T-cell (primary cell): ENCODE measurements at regions not wholly inside any gene's neighbourhood (a gene's known extent, or its start where the extent isn't known, plus 50 kb on each side); places are given as distances from the start of the nearest gene placed in this dataset.

Experiments
- ATAC-seq, 4 experiments: fragments of 200-7000 bp in 3 of 4; fragments of 150-1000 bp in 1 of 4; cut with Tn5 transposase; replicated peaks in 1 of 4; 1 replicate in 3 of 4; 2 replicates in 1 of 4; pipeline ENCODE4 v1.10.0; 2021; ENCODE audit warnings: moderate library complexity in 3 of 4, mild to moderate bottlenecking in 2 of 4, moderate number of reproducible peaks in 1 of 4
- CTCF ChIA-PET, 2 donors: fragments of 300-600 bp; sonication (Branson Sonifier 250); formaldehyde crosslinking; loops; one replicate each; lab custom pipeline; 2022; ENCODE audit warnings: antibody characterized with exemption in 2 of 2; lab: Charles Lee
- POLR2A ChIA-PET, 2 donors: fragments of 300-600 bp; sonication (Branson Sonifier 250); formaldehyde crosslinking; loops; one replicate each; lab custom pipeline; 2022; ENCODE audit warnings: antibody characterized with exemption in 2 of 2; lab: Charles Lee
- DNase-seq, 35 experiments: peaks; one replicate each; pipeline versions ENCODE4 v3.0.0 to v3.0.0-alpha.2; 2013 to 2023
- H3K27ac ChIP-seq: one replicate; pipeline ENCODE4 v1.5.1; 2013; ENCODE audit warnings: low read length
- H3K27me3 ChIP-seq, 2 experiments: replicated peaks in 1 of 2; 1 replicate in 1 of 2; 2 replicates in 1 of 2; pipeline versions ENCODE4 v1.6.1 to v1.7.0; 2013; ENCODE audit warnings: low read length in 1 of 2, mixed read lengths in 1 of 2; ENCODE audit not compliant: control insufficient read depth in 2 of 2, insufficient read depth in 2 of 2; ENCODE audit errors: extremely low read depth in 1 of 2
- H3K36me3 ChIP-seq, 2 donors: 1 replicate in 1 of 2; 2 replicates in 1 of 2; pipeline versions ENCODE4 v1.6.1 to v1.7.0; 2013; ENCODE audit warnings: low read length in 1 of 2; ENCODE audit not compliant: control insufficient read depth in 2 of 2, insufficient read depth in 1 of 2; ENCODE audit errors: extremely low read depth in 1 of 2
- H3K4me1 ChIP-seq, 2 experiments: 1 replicate in 1 of 2; 2 replicates in 1 of 2; pipeline versions ENCODE4 v1.6.1 to v1.7.0; 2013; ENCODE audit warnings: low read length in 2 of 2, mixed read lengths in 1 of 2; ENCODE audit not compliant: insufficient read depth in 2 of 2, control insufficient read depth in 1 of 2; ENCODE audit errors: extremely low read depth in 1 of 2
- H3K4me3 ChIP-seq, 2 donors: 1 replicate in 1 of 2; 2 replicates in 1 of 2; pipeline versions ENCODE4 v1.5.1 to v1.7.0; 2013; ENCODE audit warnings: mild to moderate bottlenecking in 2 of 2, low read length in 1 of 2, moderate library complexity in 1 of 2; ENCODE audit not compliant: control insufficient read depth in 1 of 2; ENCODE audit errors: extremely low read depth in 1 of 2
- H3K9me3 ChIP-seq: 2 replicates; pipeline ENCODE4 v1.7.0; 2013
- H3K27ac Mint-ChIP-seq, 2 donors: one replicate each; pipeline ENCODE4 v1.8.0; 2020 to 2021; ENCODE audit warnings: mild to moderate bottlenecking in 2 of 2, mixed read lengths in 2 of 2
- H3K27me3 Mint-ChIP-seq, 2 donors: one replicate each; pipeline ENCODE4 v1.8.0; 2021 to 2022; ENCODE audit warnings: mixed read lengths in 2 of 2
- H3K36me3 Mint-ChIP-seq: one replicate; pipeline ENCODE4 v1.8.0; 2021; ENCODE audit warnings: mixed read lengths
- H3K4me1 Mint-ChIP-seq, 3 donors: one replicate each; pipeline ENCODE4 v1.8.0; 2020 to 2022; ENCODE audit warnings: mixed read lengths in 3 of 3, mild to moderate bottlenecking in 1 of 3
- H3K4me3 Mint-ChIP-seq, 3 donors: one replicate each; pipeline ENCODE4 v1.8.0; 2020 to 2022; ENCODE audit warnings: mild to moderate bottlenecking in 3 of 3, mixed read lengths in 3 of 3, moderate library complexity in 3 of 3
- H3K9me3 Mint-ChIP-seq, 3 donors: one replicate each; pipeline ENCODE4 v1.8.0; 2020 to 2022; ENCODE audit warnings: mixed read lengths in 3 of 3
- WGBS: methylation state at CpG from one replicate; pipeline ENCODE4 v1.1.5; 2013; ENCODE audit warnings: missing lambda C conversion rate; ENCODE audit not compliant: insufficient coverage; 5-methylcytosine and 5-hydroxymethylcytosine counted together

DNA sequence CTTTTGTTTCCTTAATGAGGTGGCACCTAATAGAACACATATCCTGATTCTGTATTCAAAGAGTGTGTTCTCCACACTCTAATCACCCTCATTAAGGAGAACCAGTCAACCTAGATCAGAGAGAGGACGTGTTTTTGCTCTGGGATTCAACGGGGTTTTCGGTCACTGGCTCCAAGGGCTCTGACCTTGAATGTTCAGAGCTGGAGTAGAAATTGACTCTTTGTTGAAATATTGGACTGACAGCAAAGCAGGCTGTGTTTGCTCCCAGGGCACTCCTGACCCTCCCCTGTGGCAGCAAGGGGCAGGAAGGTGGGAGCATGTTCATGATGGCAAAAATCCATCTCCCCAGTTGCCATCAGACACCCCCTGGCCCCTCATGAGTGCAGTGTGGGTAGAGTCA, 1193.0 kb downstream of the AACS start:
- Histone ChIP-seq H3K4me1 (no peaks in the 10 kb centered on the region), H3K4me3 (no peak overlapping the region), H3K36me3 (no peaks in the 10 kb centered on the region), H3K27ac (no peak overlapping the region), H3K27me3 (no peaks in the 10 kb centered on the region), H3K9me3 (no peaks in the 10 kb centered on the region)
- ChIA-PET CTCF (no interaction called here), POLR2A (no interaction called here)
- ATAC-seq = no peak
- H3K9me3 Mint-ChIP-seq = peaks cover 3 to 10% (median 6%) of the 10 kb centered on the region in 3 donors
- no peak overlapping the region for H3K27ac Mint-ChIP-seq
- no peaks in the 10 kb centered on the region for H3K36me3 Mint-ChIP-seq
- no peak for DNase-seq
- H3K27me3 Mint-ChIP-seq = no peaks in the 10 kb centered on the region
- no CpG with 5 or more reads among the region's 3 CpGs for WGBS
- no peak overlapping the region for H3K4me3 Mint-ChIP-seq
- no peaks in the 10 kb centered on the region for H3K4me1 Mint-ChIP-seq

- CTCF ChIA-PET = no interaction called here
- H3K36me3 ChIP-seq = no peaks in the 10 kb centered on the region
- H3K27ac ChIP-seq = no peak overlapping the region
- H3K9me3 ChIP-seq = no peaks in the 10 kb centered on the region
- DNase-seq = no peak
- Mint-ChIP-seq H3K4me1 (no peaks in the 10 kb centered on the region), H3K27me3 (no peaks in the 10 kb centered on the region), H3K4me3 (no peak overlapping the region), H3K36me3 (no peaks in the 10 kb centered on the region), H3K27ac (no peak overlapping the region), H3K9me3 (peaks cover 0 to 7% (median 5%) of the 10 kb centered on the region in 3 donors)
- POLR2A ChIA-PET = no interaction called here
- no peaks in the 10 kb centered on the region for H3K4me1 ChIP-seq
- no peaks in the 10 kb centered on the region for H3K27me3 ChIP-seq
- no peak for ATAC-seq
- no peak overlapping the region for H3K4me3 ChIP-seq
- WGBS = no CpG with 5 or more reads among the region's 5 CpGs
Measured at GRCh38 chr12:126262829-126263228, 1197.6 kb downstream of the AACS start.

DNA sequence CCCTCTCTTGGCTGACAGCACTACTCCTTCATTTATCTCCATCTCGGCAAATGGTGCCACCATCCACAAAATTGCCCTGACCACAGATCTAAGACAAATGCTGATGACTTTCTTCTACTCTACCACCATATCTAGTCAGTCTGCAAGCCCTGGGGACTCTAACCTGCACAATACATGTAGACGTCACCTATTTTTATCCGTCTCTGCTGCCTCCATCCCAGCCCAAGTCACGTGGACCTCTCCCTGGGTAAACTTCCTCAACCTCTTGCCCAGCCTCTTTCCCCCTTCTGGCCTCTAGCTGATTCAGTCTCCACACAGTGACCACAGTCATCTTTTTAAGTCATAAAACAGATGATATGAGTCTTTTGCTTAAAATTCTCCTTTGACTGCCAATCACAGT, 1203.0 kb downstream of the AACS start:
- ATAC-seq (no peak), DNase-seq (no peak)
- WGBS = 91% methylated on average over 3 of the region's 4 CpGs
- peaks cover 2 to 7% (median 5%) of the 10 kb centered on the region in 3 donors for H3K9me3 Mint-ChIP-seq
- H3K9me3 ChIP-seq = no peaks in the 10 kb centered on the region
- H3K36me3 ChIP-seq = no peaks in the 10 kb centered on the region
- H3K27me3 ChIP-seq = no peaks in the 10 kb centered on the region
- H3K4me3 ChIP-seq = no peak overlapping the region
- POLR2A ChIA-PET = no interaction called here
- no peaks in the 10 kb centered on the region for H3K27me3 Mint-ChIP-seq
- H3K27ac ChIP-seq = no peak overlapping the region
- no peaks in the 10 kb centered on the region for H3K4me1 Mint-ChIP-seq
- H3K27ac Mint-ChIP-seq = no peak overlapping the region
- no peaks in the 10 kb centered on the region for H3K4me1 ChIP-seq
- no peaks in the 10 kb centered on the region for H3K36me3 Mint-ChIP-seq
- no peak overlapping the region for H3K4me3 Mint-ChIP-seq
- CTCF ChIA-PET = no interaction called here

- Mint-ChIP-seq H3K27ac (no peak overlapping the region), H3K36me3 (no peaks in the 10 kb centered on the region), H3K4me3 (no peak overlapping the region), H3K4me1 (no peaks in the 10 kb centered on the region), H3K27me3 (no peaks in the 10 kb centered on the region), H3K9me3 (peaks cover 2 to 9% (median 7%) of the 10 kb centered on the region in 3 donors)
- Histone ChIP-seq H3K27ac (no peak overlapping the region), H3K27me3 (no peaks in the 10 kb centered on the region), H3K4me1 (no peaks in the 10 kb centered on the region), H3K4me3 (no peak overlapping the region), H3K36me3 (no peaks in the 10 kb centered on the region), H3K9me3 (no peaks in the 10 kb centered on the region)
- no peak for DNase-seq
- ChIA-PET POLR2A (interaction anchor here in 1 of 2 donors (0.6 kb wide), 1 partner anchor 1864 kb away, joined by 4 read pairs; no protein-coding TSS in a partner anchor), CTCF (no interaction called here)
- WGBS = 75% methylated on average over 2 of the region's 3 CpGs
- no peak for ATAC-seq
Measured at GRCh38 chr12:126271159-126271558, 1205.9 kb downstream of the AACS start.

- POLR2A ChIA-PET = no interaction called here
- peaks cover 8 to 26% (median 16%) of the 10 kb centered on the region in 3 donors for H3K9me3 Mint-ChIP-seq
- CTCF ChIA-PET = no interaction called here
- no peak for ATAC-seq
- no peak overlapping the region for H3K4me3 Mint-ChIP-seq
- WGBS = 50% methylated on average over 3 of the region's 4 CpGs
- no peaks in the 10 kb centered on the region for H3K36me3 ChIP-seq
- H3K27me3 Mint-ChIP-seq = no peaks in the 10 kb centered on the region
- H3K36me3 Mint-ChIP-seq = no peaks in the 10 kb centered on the region
- no peak overlapping the region for H3K4me3 ChIP-seq
- H3K27ac ChIP-seq = no peak overlapping the region
- peaks cover 2% of the 10 kb centered on the region for H3K9me3 ChIP-seq
- no peaks in the 10 kb centered on the region for H3K27me3 ChIP-seq
- H3K4me1 ChIP-seq = no peaks in the 10 kb centered on the region
- H3K27ac Mint-ChIP-seq = no peak overlapping the region
- H3K4me1 Mint-ChIP-seq = no peaks in the 10 kb centered on the region
- no peak for DNase-seq
Measured at GRCh38 chr12:126282691-126283090, 1217.5 kb downstream of the AACS start.

DNA sequence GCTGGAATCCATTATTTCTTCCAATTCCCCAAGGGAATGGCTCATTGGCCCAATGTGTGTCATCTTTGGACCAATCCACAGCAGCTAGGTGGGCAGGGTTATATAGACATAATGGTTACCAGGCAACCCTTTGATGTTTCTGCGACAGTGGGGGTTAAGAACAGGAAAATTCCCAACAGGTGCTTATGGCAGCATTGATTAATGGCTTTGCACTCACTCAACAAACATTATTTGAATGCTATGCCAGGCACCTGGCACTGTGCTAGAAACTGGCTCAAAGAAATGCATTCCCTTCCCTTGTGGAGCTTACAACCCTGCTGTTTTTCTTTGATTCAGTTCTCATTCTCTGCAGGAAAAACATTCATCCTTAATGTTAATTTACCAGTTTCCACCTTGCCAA, 1221.0 kb downstream of the AACS start:
- no peak overlapping the region for H3K27ac ChIP-seq
- no peak for ATAC-seq
- ChIA-PET CTCF (no interaction called here), POLR2A (no interaction called here)
- H3K27me3 ChIP-seq = no peaks in the 10 kb centered on the region
- Mint-ChIP-seq H3K9me3 (peaks cover 8 to 17% (median 15%) of the 10 kb centered on the region in 3 donors), H3K4me3 (no peak overlapping the region), H3K27me3 (no peaks in the 10 kb centered on the region), H3K4me1 (no peaks in the 10 kb centered on the region), H3K27ac (no peak overlapping the region), H3K36me3 (no peaks in the 10 kb centered on the region)
- no CpG with 5 or more reads among the region's 1 CpG for WGBS
- no peak overlapping the region for H3K4me3 ChIP-seq
- peaks cover 2% of the 10 kb centered on the region for H3K9me3 ChIP-seq
- DNase-seq = no peak
- H3K36me3 ChIP-seq = no peaks in the 10 kb centered on the region
- H3K4me1 ChIP-seq = no peaks in the 10 kb centered on the region

DNA sequence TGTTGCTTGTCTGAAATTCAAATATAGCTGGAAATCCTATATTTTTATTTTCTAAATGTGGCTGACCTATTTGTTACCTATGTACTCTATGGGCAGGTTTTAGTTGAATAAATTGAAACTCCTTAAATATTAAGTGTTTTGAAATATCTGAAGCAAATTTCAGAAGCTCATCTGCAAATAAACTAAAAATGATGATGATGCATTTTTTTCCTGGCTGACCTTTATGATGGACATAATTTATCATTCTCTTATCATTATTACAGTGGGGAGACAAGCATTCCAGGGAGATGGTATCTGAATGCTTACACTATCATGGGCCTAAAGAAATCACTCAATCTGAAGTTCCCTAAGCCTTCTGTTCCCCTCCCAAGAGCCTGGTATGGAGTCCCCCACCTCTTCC, 1225.2 kb downstream of the AACS start:
- H3K36me3 Mint-ChIP-seq = no peaks in the 10 kb centered on the region
- H3K4me1 ChIP-seq = no peaks in the 10 kb centered on the region
- H3K4me1 Mint-ChIP-seq = no peaks in the 10 kb centered on the region
- H3K9me3 Mint-ChIP-seq = peaks cover 8 to 29% (median 14%) of the 10 kb centered on the region in 3 donors
- no peak overlapping the region for H3K27ac Mint-ChIP-seq
- no peak for DNase-seq
- CTCF ChIA-PET = no interaction called here
- no peak overlapping the region for H3K4me3 Mint-ChIP-seq
- H3K27ac ChIP-seq = no peak overlapping the region
- H3K4me3 ChIP-seq = no peak overlapping the region
- ATAC-seq = no peak
- no peaks in the 10 kb centered on the region for H3K27me3 ChIP-seq
- H3K36me3 ChIP-seq = no peaks in the 10 kb centered on the region
- POLR2A ChIA-PET = interaction anchor here in 1 of 2 donors (0.6 kb wide), 1 partner anchor 346 kb away, joined by 7 read pairs; no protein-coding TSS in a partner anchor
- peaks cover 2% of the 10 kb centered on the region for H3K9me3 ChIP-seq
- H3K27me3 Mint-ChIP-seq = no peaks in the 10 kb centered on the region
